Activated T-helper 17 cell treated with anti-CD3 and anti-CD28 coated beads, Interleukin-2, amount 50 U/mL, for 72 hours (primary cell): ENCODE measurements at regions not wholly inside any gene's neighbourhood (a gene's known extent, or its start where the extent isn't known, plus 50 kb on each side); places are given as distances from the start of the nearest gene placed in this dataset.

Experiments
- ATAC-seq: fragments of 150-1000 bp; cut with Tn5 transposase; replicated peaks from 2 replicates; pipeline ENCODE4 v1.10.0; 2021; ENCODE audit warnings: mild to moderate bottlenecking, moderate library complexity
- H3K27ac Mint-ChIP-seq: one replicate; pipeline ENCODE4 v1.8.0; 2022; ENCODE audit warnings: mixed read lengths
- H3K27me3 Mint-ChIP-seq: one replicate; pipeline ENCODE4 v1.8.0; 2022; ENCODE audit warnings: mixed read lengths
- H3K36me3 Mint-ChIP-seq: one replicate; pipeline ENCODE4 v1.8.0; 2022; ENCODE audit warnings: low read depth, mild to moderate bottlenecking, mixed read lengths
- H3K4me1 Mint-ChIP-seq: one replicate; pipeline ENCODE4 v1.8.0; 2022; ENCODE audit warnings: mixed read lengths
- H3K4me3 Mint-ChIP-seq: one replicate; pipeline ENCODE4 v1.8.0; 2022; ENCODE audit warnings: mild to moderate bottlenecking, mixed read lengths
- H3K9me3 Mint-ChIP-seq: one replicate; pipeline ENCODE4 v1.8.0; 2022; ENCODE audit warnings: mixed read lengths

GRCh38 chr22:17283423-17283822 lies 64.2 kb upstream of the ADA2 start:
- ATAC-seq = no peak
- Mint-ChIP-seq H3K4me1 (peaks cover 12% of the 10 kb centered on the region), H3K9me3 (peaks cover 4% of the 10 kb centered on the region), H3K27ac (no peak overlapping the region), H3K36me3 (no peaks in the 10 kb centered on the region), H3K4me3 (no peak overlapping the region), H3K27me3 (peaks cover 5% of the 10 kb centered on the region)

DNA sequence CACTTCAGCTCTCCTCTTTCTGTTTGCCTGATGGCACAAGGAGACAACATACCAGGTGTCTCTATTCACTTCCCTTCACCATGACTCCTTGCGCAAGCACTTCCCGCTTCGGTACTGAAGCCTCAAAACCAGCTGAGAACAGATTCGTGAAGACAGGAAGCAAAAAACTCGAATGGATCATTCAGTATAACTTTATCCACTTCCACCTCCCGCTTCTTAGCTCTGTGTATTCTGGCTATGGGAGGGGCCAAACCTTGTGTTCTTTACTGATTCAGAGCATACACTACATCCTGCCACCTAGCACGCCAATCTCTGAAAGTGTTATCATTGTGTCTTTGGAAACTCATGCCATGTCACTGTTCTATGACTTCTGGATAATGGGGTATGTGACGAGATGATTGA lies 62.2 kb upstream of the ADA2 start:
- H3K27me3 Mint-ChIP-seq = peaks cover 3% of the 10 kb centered on the region
- peaks cover 4% of the 10 kb centered on the region for H3K9me3 Mint-ChIP-seq
- peaks cover 12% of the 10 kb centered on the region for H3K4me1 Mint-ChIP-seq
- peak; percentile 29 for ATAC-seq
- no peaks in the 10 kb centered on the region for H3K36me3 Mint-ChIP-seq
- peak overlapping the region; percentile 70 for H3K4me3 Mint-ChIP-seq
- peak overlapping the region; percentile 90 for H3K27ac Mint-ChIP-seq

DNA sequence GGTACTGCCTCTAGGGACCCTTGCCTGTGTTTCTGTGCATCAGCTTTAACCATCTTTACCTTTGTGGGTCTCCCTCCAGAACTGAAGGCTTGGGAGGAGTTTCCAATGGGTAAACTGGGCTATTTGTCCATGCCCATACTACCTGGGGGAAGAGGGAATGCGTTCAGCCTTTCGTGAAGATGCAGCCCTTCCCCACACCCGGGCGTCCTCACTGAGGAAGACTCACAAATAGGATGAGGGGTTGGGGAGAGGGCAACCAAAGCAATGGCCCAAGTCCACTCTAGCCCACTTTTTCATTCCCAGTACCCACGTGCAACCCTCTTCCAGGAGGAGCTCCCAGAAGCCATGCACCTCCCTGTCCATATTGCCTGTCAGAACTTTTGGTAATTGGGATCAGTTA lies 61.8 kb upstream of the ADA2 start:
- Mint-ChIP-seq H3K4me1 (peaks cover 12% of the 10 kb centered on the region), H3K4me3 (peak overlapping the region; percentile 70), H3K36me3 (no peaks in the 10 kb centered on the region), H3K9me3 (peaks cover 4% of the 10 kb centered on the region), H3K27me3 (peaks cover 3% of the 10 kb centered on the region), H3K27ac (peak overlapping the region; percentile 90)
- ATAC-seq = no peak

- peaks cover 6% of the 10 kb centered on the region for H3K4me1 Mint-ChIP-seq
- no peak overlapping the region for H3K27ac Mint-ChIP-seq
- H3K9me3 Mint-ChIP-seq = no peaks in the 10 kb centered on the region
- H3K36me3 Mint-ChIP-seq = no peaks in the 10 kb centered on the region
- no peak for ATAC-seq
- H3K27me3 Mint-ChIP-seq = no peaks in the 10 kb centered on the region
- H3K4me3 Mint-ChIP-seq = no peak overlapping the region
Measured at GRCh38 chr22:17272511-17272991, 53.3 kb upstream of the ADA2 start.

DNA sequence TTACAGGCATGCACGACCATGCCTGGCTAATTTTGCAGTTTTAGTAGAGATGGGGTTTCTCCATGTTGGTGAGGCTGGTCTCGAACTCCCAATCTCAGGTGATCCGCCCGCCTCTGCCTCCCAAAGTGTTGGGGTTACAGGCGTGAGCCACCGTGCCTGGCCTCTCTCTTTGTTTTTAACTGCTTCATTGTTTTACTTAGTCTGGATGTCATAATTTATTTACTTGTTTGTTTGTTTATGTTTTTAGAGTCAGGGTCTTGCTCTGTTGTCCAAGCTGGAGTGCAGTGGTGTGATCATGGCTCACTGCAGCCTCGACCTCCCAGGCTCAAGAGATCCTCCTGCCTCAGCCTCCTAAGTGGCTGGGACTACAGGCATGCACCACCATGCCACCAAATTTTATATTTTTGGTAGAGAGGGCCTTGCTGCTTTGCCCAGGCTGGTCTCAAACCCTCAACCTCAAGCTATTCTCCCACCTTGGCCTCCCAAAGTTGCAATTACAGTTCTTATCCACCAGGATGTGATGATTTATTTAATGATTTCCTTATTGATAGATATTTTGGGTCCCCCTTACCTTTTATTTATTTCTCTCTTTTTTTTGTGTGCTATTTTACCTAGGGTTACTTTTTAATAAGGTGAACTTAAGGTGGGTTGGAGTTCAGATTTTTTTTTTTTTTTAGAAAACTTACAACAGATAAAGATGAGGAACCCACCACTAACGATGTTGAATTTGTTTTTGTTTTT lies 52.6 kb upstream of the ADA2 start:
- Mint-ChIP-seq H3K36me3 (no peaks in the 10 kb centered on the region), H3K27me3 (no peaks in the 10 kb centered on the region), H3K4me3 (no peak overlapping the region), H3K4me1 (peaks cover 6% of the 10 kb centered on the region), H3K27ac (no peak overlapping the region), H3K9me3 (no peaks in the 10 kb centered on the region)
- ATAC-seq = no peak

- Mint-ChIP-seq H3K27ac (no peak overlapping the region), H3K4me3 (no peak overlapping the region), H3K4me1 (peaks cover 6% of the 10 kb centered on the region), H3K27me3 (no peaks in the 10 kb centered on the region), H3K9me3 (no peaks in the 10 kb centered on the region), H3K36me3 (no peaks in the 10 kb centered on the region)
- no peak for ATAC-seq
Measured at GRCh38 chr22:17269607-17270261, 50.5 kb upstream of the ADA2 start.

DNA sequence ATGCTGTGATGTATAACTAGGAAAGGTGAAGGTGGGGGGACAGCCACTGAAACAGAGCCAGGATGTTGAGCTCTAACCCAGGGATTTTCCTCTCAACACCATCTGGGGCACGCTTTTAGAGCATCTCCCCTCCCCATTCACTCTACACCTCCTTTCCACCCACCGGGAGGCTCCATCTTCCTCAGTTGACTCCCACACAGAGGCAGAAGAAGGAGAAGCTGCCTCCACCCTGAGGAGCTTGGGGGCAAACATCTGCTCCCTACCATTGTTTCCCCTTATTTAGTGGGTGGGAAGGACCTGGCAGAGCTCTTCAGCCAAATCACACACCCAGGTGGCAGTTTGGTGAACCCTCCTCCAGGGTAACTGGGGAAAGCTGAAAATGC lies 50.0 kb upstream of the ADA2 start:
- ATAC-seq = no peak
- no peaks in the 10 kb centered on the region for H3K36me3 Mint-ChIP-seq
- no peak overlapping the region for H3K27ac Mint-ChIP-seq
- H3K27me3 Mint-ChIP-seq = no peaks in the 10 kb centered on the region
- peaks cover 6% of the 10 kb centered on the region for H3K4me1 Mint-ChIP-seq
- H3K4me3 Mint-ChIP-seq = no peak overlapping the region
- H3K9me3 Mint-ChIP-seq = no peaks in the 10 kb centered on the region
